NCI-H524 (cell line): ENCODE measurements at regions not wholly inside any gene's neighbourhood (a gene's known extent, or its start where the extent isn't known, plus 50 kb on each side); places are given as distances from the start of the nearest gene placed in this dataset.
A peak's percentile ranks its signal among the peaks of the same experiment; 100 is the strongest.
"Not testable (repeated sequence)": the region's sequence is repeated elsewhere in the genome, so short reads cannot be mapped to it uniquely, and the experiment has no call there.

Source experiments
- DNase-seq, 2 experiments: peaks; one replicate each; lab custom pipeline; 2025; lab: John Stamatoyannopoulos, UW

- DNase-seq = no peak
Measured at GRCh38 chr2:207363761-207364290, 165.9 kb upstream of the CREB1 start.

- no peak for DNase-seq
Measured at GRCh38 chr2:207370646-207371045, 159.1 kb upstream of the CREB1 start.

- DNase-seq = no peak
Measured at GRCh38 chr2:207371877-207372276, 157.9 kb upstream of the CREB1 start.

- no peak for DNase-seq
Measured at GRCh38 chr2:207372483-207372882, 157.3 kb upstream of the CREB1 start.

GRCh38 chr2:207375207-207375875 is 154.4 kb upstream of the CREB1 start:
- DNase-seq = no peak

- not testable (repeated sequence) for DNase-seq
Measured at GRCh38 chr2:207378620-207379019, 151.1 kb upstream of the CREB1 start.

GRCh38 chr2:207385076-207385475 is 144.7 kb upstream of the CREB1 start:
- DNase-seq = no peak

DNA sequence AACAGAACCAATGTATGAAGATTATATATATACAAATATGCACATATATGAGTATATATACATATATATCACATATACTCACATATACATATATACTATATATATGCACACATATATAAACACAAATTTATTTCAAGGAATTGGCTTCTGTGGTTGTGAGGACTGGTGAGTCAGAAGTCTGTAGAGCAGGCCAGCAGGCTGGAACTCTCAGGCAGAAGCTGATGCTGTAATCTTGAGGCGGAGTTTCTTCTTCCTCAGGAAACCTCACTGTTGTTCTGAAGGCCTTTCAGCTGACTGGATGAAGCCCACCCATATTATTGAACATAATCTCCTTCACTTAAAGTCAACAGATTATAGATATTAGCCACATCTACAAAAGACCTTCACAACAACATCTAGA is 143.9 kb upstream of the CREB1 start:
- no peak for DNase-seq

DNA sequence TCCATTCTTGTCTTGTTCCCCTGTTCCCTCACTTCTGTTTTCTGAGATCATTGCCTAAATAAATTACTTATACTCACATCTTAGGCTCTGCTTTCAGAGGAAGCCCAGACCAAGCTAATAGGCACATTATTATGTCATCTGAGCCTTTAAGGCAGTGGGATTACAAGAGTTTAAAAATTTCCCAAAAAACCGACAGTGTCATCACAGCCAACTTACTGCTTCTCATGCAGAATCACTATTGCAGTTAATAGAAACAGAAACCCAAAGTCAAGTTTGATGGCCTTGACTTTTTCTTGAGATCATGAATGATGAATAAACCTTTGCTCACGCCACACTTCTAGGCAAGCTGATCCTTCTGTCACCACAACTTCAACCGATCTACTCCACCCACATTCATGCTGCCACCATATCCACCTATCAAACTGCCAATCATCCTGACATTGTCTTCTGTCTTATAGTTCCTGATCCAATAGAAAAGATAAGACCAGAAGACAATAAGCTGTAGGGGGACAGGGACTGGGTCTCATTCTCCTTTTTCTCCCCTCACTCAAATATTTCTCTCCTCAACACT is 142.7 kb upstream of the CREB1 start:
- no peak for DNase-seq

GRCh38 chr2:207390302-207391095 is 139.3 kb upstream of the CREB1 start:
- peak in 1 of 2 experiments; percentile 25 for DNase-seq

DNA sequence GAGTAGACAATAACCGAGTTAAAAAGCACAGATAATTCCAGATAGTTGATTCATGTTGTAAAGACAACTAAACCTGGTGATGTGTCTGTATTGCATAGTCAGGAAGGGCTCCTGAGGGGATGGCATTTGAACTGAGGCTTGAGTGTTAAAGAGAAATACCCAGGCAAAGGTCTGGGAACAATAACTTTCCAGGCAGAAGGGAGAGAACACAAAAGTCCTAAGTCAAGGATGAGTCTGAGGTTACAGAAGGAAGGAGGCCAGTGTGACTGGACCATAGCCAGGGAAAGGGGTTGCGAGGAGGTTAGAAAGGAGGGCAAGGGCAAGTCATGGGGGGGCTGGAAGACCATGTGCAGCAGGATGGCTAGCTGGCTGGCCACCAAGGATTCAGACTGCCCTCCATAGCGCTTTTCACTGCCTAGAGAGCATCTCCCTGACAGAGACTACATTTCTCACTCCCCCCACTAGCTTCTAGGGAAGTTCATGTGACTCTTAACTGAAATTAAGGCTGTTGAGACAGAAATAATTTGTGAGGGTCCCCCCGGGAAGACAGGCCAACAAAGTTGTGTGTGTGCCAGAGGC is 135.5 kb upstream of the CREB1 start:
- DNase-seq = no peak

DNA sequence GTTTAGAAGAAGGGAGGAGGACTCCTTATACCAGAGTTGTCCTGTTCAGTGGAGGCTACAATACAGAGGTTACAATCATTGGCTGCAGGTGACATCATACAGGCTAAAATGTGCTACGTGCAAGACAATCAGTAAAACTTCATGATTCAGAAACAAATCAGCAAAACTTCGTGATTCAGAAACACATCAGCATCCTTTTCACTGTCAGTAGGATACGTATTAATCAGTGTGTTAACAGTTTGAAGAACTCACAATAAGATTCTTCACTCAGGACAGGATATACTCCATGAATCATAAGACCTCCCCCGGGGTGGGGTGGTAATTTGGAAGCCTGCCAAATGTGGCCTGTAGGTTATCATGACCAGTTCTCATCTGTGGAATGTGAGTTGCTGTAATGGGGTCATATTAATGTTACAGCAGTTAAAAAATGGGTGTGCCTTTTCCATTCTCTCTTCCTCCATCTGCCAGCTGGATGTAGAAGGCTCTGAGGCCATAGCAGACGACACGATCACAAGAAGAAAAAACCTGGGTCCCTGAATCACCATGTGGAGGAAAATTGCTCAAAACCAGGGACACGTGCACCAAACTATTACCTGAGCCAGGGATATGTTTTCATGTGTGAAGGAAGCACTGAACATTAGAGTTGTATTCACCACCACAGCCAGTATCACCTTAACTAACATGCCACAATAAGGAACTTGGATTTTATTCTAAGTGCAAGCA is 134.8 kb upstream of the CREB1 start:
- peak in 1 of 2 experiments; percentile 7 for DNase-seq

DNA sequence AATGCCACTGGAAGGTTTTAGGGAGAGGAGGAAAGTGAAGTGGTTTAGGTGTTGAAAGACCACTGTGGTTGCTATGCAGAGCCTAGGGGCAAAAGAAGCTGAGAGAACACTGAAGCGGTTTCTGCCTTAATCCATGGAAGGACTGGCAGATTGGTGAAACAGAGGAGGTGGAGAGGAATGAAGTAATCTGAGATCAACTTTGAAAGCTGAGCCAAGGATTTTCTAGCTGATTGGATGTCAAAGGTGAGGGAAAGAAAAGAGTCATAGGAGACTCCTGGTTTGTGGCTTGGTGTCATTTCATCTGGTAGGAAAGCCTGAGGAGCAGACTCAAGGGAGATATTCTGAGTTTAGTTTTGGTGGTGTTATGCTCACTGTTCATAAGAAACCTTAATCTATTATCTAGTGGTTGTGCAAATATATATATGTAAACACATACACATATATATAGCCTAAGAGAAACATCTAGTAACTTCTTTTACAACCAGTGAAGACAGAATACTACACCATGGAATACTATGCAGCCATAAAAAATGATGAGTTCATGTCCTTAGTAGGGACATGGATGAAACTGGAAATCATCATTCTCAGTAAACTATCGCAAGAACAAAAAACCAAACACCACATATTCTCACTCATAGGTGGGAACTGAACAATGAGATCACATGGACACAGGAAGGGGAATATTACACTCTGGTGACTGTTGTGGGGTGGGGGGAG is 134.1 kb upstream of the CREB1 start:
- DNase-seq = peak in 1 of 2 experiments; percentile 55

GRCh38 chr2:207397917-207398655 is 131.7 kb upstream of the CREB1 start:
- DNase-seq = no peak

DNA sequence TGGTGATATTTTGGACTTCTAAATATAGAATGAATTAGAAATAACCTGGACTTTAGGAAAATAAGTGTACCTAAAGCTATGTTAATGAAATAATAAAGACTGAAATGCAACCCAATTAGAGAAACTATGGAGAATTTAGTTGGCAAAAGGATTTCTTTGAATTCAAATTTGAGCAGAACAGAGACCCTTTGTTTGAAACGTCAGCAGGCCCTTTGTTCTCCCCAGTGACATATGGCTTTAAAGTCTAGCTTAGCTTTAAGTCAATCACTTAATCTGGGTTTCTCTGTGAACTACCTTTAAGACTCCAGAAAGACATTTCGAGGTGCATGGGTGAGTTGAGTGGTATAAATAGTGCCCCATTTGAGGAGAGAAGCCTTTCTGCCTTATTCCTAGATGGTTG is 130.5 kb upstream of the CREB1 start:
- peak in 1 of 2 experiments; percentile 48 for DNase-seq

- no peak for DNase-seq
Measured at GRCh38 chr2:207401338-207401737, 128.4 kb upstream of the CREB1 start.

DNA sequence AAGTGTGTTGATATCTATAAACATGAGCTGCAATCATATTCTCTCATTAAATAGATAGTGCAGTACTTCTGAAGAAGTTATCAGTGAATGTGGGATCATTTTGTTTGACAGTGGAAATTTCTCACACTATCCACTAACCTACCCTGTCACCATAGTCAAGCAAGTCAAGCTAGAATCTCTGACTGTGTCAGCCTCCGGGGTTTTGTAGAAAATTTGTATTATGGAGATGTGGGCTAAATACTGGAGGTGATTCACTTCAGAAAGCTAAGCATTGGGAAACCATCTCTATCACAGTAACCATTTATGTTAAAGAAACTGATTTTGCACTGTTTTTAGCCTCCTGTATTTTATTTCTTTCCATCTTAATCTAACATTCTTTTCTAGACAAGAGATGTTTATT is 126.6 kb upstream of the CREB1 start:
- DNase-seq = no peak

DNA sequence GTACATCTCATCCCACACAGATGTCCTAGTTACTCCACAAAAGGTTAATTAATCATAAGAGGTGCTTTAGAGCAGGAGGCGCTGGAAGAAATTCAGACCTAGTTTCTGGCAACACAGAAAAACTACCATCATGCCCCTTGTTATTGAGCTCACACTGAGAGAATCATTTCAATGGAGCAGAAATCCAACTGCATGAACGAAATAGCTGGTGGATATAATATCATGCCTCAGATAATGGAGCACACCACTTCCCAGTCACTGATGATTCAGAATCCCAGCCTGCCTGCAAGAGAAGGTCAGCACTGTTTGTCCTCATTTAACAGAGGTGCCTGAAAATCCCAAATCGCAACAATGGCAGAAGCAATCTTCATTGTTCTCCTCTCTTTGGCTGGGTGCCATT is 125.8 kb upstream of the CREB1 start:
- peak in 1 of 2 experiments; percentile 39 for DNase-seq

GRCh38 chr2:207405150-207405549 is 124.6 kb upstream of the CREB1 start:
- no peak for DNase-seq

DNA sequence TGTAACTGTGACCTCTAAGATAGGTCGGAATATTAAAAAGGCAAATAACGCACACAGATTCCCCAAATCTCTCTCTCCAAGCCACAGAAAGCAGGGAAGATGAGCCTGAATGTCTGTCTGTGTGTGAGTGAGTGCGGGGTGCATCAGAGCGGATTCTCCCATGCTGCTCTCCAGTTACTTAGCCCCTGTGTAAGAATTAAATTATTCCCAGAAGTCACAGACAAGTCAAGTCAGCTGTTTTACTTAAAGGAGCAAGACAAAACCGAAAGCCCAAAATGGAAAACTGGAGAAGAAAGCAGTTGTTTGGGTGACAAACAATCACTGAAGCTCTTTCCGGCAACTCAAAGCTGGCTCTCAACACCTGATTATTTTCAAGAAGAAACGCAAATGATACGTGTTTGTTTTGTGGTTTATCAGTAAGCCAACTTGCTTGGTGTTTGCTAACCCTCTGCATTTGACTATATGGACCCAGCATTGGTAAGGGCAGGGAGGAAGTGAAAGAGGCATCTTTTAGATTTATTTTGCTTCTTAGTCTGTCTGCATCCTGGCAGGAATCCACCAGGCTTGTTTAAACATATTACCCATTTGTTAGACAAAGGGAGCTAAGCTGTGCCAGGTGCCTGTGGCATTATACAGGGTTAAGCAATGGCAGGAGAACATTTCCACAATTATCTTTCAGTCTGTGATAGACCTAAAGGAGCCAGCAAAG is 121.5 kb upstream of the CREB1 start:
- DNase-seq = no peak
